NCI-H2107 treated with DMSO at 0.1 percent for 48 hours (cell line): ENCODE measurements at regions not wholly inside any gene's neighbourhood (a gene's known extent, or its start where the extent isn't known, plus 50 kb on each side); places are given as distances from the start of the nearest gene placed in this dataset.

Experiments used
- DNase-seq: peaks from one replicate; lab custom pipeline; 2025; ENCODE audit not compliant: unreplicated experiment; lab: John Stamatoyannopoulos, UW

GRCh38 chr2:180482696-180483095 is 475.6 kb upstream of the CWC22 start:
- DNase-seq: no peak

DNA sequence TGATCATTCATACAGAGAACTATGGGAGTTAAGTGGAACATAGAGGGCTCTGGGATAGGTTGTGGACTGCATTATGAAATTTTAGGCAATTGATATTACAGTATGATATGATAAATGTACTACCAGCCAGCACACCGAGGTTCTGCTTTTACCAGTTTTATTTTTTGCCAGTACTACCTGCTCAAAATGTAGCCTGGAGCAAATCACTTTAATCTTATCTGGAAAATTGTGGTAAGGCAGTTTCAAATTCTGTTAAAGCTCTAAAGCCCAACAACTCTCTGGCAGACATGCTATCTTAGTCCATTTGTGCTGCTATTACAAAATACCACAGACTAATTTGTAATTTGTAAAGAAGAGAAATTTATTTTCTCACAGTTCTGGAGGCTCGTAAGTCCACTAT is 474.9 kb upstream of the CWC22 start:
- no peak for DNase-seq

GRCh38 chr2:180478883-180479282 is 471.8 kb upstream of the CWC22 start:
- no peak for DNase-seq

GRCh38 chr2:180474716-180475115 is 467.6 kb upstream of the CWC22 start:
- no peak for DNase-seq

DNA sequence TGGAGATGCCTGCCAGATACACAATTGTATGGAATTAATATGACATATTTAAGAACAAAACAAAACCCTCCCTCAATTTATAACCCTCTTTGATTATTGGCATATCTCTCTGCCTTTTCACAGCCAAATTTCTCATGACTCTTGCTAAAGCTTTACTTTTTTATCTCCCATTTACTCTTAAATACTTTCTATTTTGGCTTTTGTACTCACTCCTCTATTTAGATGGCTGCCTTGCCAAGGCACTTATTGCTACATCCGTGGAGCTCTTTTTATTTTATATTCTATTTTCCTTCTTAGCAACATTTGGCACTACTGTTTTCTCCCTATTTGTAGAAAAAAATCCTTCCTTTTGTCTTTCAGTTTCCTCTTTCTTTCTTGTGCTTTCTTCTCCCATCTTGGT is 466.4 kb upstream of the CWC22 start:
- DNase-seq: no peak

GRCh38 chr2:180472133-180472532 is 465.0 kb upstream of the CWC22 start:
- DNase-seq: no peak

GRCh38 chr2:180463608-180464007 is 456.5 kb upstream of the CWC22 start:
- DNase-seq: peak; percentile 3

GRCh38 chr2:180461761-180462160 is 454.7 kb upstream of the CWC22 start:
- no peak for DNase-seq

DNA sequence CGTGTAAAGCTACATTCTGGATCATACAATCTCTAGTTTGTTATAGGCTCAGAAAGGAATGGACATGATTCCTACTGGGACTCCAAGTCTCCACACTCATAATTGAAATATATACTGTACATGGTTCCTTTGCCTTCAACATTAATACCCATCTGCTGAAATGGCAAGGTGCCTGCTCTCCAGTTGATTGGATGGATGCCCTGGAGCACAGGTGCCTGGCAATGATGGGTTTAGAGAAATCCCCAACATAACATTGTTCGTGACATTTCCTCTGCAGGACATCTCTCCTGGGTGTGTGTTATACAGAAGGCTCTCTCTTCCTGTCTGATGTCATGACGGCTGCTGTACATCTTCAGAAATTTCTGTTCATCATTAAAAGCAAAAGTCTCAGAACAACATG is 449.7 kb upstream of the CWC22 start:
- DNase-seq: no peak

- no peak for DNase-seq
Observed at GRCh38 chr2:180450841-180451240, 443.7 kb upstream of the CWC22 start.

- DNase-seq: no peak
Observed at GRCh38 chr2:180449171-180449915, 442.2 kb upstream of the CWC22 start.

DNA sequence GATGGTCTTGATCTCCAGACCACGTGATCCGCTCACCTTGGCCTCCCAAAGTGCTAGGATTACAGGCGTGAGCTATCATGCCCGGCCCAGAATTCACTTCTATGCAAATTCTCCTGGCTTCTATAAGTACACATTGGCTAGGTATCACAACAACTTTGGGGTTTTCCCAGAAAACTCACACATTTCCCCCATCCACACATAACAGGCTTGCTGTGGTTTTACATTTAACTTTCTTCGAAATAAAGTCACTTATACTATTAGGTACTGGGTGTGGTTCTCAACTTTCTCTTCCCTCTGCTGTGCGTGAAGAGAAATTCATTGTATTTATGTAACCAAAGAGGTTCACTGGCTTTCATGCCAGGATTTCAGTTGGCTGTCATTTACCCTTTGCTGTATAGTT is 439.4 kb upstream of the CWC22 start:
- DNase-seq: no peak

DNA sequence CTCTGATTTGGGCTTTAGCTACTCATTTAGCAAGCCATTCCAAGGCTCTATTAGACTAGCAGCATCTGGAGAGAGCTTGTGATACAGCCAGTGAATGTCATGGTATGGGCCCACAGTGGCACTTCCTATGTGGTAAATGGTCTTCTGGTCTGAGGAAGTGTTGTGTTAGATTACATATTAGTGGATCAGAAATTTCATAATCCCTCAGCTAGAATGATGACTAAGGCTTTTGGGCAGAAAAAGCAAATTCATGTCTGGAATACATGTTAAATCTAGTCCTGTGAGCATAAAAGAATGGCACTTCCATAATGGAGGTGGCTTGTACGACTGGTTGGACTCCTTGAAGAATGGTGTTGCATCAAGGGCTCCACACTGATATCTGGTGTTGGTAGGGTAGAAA is 436.8 kb upstream of the CWC22 start:
- no peak for DNase-seq

DNA sequence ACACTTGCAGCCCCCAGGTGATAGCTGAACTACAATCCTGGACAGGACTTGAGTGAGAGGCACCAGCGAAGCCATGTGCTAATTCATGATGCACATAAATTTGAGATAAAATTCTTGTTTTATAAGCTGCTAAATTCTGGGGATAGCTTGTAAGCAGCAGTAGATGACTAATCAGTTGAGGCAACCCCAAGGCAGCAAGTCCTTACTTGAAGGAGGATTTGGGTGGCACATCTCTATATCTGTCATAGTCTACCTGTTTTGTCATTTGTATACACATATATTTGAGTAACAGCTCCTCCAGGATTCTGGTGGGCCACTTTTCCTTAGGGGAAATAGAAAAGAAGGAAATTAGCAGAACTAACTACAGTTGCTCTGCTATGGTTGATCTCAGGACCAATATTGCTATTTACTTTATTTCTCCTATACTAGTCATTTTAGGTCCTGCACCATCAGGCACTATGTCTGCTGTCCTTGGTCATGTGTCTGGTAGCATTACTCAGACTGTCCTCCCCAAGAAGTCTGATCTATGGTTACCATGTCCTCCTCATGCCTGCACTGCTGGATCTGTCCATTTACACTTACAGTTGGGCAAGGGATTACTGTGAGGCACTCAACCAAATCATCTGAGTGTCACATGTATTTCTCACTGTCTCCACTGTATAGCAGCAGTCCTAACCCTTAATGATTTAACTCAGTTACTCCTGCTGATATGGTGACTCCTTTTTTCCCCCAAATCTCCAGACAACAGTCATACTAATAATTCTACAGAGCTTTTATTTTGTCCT is 436.0 kb upstream of the CWC22 start:
- no peak for DNase-seq

GRCh38 chr2:180419212-180419611 is 412.1 kb upstream of the CWC22 start:
- no peak for DNase-seq

GRCh38 chr2:180416627-180417026 is 409.5 kb upstream of the CWC22 start:
- DNase-seq: peak; percentile 20

- no peak for DNase-seq
Observed at GRCh38 chr2:180413336-180413735, 406.2 kb upstream of the CWC22 start.

DNA sequence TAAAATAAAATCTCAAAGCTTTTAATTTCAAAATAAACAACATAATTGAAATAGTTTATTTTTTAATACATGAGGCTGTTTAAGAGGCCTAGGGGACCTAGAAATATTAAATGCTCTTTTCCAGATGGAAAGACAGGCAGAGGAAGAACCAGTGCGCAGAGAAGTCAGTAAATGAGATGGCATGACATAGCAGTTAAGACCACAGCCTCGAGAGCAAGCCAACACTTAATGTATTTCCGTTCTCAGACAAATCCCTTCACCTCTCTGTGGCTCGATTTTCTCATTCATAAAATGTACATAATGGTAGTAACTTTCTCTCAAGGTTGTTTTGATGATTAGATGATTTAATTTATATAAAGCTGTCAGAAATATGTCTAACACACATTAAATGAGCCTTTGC is 405.1 kb upstream of the CWC22 start:
- DNase-seq: no peak

GRCh38 chr2:180411661-180412060 is 404.6 kb upstream of the CWC22 start:
- DNase-seq: no peak

GRCh38 chr2:180406687-180407086 is 399.6 kb upstream of the CWC22 start:
- DNase-seq: no peak

DNA sequence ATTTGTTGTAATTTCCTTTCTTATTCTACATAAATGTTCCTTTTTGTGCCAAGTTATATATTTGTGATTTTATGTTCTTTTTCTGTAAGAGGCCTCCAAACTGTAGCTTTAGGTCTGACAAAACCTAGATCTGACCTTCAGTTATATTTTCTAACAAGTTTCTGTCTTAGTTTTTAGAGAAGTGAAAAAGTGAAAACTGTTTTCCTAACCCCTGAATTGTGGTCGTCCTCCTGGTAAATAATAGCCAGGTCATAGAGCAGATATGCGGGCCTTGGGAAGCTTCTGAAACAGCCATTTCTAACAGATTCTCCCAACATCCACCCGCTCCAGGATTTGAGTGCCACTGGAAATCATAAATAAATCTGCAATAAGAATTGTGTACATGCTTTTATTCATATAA is 398.4 kb upstream of the CWC22 start:
- DNase-seq: no peak

DNA sequence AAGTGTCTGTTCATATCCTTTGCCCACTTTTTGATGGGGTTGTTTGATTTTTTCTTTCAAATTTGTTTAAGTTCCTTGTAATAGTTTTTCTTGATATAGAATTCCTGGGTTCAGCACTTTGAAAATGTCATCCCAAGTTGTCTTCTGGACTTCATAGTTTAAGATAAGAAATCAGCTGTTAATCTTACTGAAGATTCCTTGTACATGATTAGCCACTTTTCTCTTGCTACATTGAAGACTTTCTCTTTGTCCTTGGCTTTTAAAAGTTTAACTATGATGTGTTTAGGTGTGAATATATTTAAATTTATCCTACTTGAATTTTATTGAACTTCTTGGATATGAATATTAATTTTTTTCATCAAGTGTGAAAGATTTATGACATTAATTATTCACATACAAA is 387.2 kb upstream of the CWC22 start:
- no peak for DNase-seq
